ENCODE measurements at regions not wholly inside any gene's neighbourhood (a gene's known extent, or its start where the extent isn't known, plus 50 kb on each side); places are given as distances from the start of the nearest gene placed in this dataset.

DNA sequence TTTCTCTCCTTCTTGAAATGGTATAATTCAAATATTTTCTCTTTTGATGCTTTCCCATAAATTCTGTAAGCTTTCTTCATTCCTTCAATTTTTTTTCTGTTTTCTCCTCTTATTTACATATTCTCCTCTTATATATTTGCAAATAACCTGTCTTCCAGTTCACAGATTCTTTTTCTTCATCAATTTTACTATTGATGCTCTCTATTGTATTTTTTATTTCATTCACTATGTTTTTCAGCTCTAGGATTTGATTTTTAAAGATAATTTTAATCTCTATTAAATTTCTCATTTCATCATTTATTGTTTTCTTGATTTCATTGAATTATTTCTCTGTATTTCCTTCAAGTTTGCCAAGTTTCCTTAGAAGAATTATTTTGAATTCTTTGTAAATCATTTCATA, 54.0 kb upstream of the PRPS1L1 start:
- no peak for DNase-seq

- DNase-seq, result no peak
Observed at GRCh38 chr7:18082169-18082568, 54.5 kb upstream of the PRPS1L1 start.

GRCh38 chr7:18086165-18087025, 58.7 kb upstream of the PRPS1L1 start:
- DNase-seq, result no peak

DNA sequence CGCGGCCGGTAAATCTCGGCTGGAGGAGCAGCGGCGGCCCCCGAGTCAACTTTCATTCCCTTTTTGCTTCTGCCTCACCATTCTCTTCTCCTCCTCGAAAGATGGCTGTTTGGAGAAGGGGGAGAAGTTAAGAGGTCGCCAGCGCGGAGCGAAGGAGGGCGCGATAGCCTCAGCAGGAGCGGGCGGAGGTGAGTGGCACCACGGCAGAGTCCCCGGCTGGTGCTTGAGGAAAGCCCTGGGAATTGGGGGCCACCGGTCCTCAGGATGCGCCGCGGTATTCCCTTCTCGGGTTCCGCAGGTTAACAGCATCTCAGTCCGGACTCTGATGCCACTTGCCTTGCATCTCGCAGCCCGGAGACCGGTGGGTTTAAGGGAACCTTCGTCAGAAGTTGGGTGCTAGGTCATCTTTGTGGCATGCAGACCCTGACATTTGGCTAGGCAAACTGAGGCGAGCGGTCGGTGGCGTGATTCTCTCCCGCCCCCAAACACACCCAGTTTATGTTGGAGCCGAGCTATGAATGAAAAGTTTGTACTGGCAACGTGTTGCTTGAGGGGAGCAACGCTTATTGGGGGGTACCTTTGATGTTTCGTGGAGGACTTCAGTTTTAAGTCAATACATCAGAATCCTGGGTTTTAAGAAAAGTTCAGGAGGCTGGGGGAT, 59.5 kb upstream of the PRPS1L1 start:
- DNase-seq, result no peak

GRCh38 chr7:18087687-18088078, 60.0 kb upstream of the PRPS1L1 start:
- no peak for DNase-seq

DNA sequence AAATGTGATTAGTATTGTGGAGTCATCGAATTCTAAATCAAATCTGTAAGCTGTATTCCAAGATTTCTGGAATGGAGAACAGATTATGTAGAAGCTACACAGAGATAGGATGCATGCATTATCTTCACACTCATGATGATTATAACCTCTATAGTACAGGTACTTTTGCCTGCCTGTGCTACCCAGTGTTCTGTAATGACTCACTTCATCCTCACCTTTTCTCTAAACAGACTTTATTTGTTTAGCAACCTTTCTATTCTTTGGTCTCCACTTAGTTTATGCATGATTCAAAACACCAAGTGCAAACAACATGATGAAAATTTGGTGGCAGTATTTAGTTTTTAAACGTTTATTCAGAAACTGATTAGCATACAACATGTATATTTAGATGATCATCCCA, 68.4 kb upstream of the PRPS1L1 start:
- no peak for DNase-seq

DNA sequence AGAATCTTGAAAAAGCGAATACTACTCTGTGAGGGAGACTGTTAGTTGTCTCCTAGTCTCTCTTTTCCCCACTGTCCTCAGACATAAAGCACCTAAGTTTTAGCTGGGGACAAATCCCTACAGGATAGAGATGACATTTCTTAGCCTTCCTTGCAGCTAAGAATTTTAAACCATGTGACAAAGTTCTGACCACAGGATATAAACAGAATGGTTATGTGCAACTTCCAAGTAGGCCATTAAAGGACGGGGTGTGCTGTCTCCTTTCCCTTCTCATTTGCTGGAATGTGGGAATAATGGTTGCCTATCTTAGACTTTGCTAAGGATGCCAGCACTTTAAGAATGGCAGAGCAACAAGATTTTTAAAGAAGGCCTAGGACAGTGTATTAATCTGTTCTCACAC, 74.9 kb upstream of the PRPS1L1 start:
- no peak for DNase-seq

DNA sequence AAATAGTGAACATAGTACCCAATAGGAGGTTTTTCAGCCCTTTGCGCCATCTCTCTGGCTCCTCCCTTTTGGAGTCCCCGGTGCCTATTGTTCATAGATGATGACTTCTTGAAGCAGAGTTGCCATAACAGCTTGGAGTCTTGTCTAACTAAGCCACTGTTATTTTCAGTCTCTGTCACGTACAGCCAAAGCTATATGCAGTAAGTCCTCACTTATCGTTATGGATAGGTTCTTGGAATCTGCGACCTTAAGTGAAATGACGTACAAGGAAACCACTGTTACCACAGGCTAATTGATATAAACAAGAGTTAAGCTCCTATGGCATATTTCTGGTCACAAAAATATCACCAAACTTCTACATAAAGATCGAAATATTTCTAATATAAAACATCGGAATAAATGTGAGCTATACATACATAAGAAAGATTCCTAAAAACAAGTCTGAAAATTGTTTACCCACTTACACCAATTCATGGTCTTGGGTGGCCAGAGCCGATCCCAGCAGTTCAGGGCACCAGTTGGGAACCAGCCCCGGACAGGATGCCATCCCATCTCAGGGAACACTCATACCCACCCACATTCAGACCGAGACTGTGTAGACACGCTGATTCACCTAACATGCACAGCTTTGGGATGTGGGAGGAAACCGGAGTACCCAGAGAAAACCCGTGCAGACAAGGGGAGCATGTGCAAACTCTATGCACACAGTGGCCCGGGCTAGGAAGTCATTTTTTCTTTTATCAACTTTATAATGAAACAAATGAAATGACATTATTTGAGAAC, 76.0 kb upstream of the PRPS1L1 start:
- DNase-seq, result no peak

DNA sequence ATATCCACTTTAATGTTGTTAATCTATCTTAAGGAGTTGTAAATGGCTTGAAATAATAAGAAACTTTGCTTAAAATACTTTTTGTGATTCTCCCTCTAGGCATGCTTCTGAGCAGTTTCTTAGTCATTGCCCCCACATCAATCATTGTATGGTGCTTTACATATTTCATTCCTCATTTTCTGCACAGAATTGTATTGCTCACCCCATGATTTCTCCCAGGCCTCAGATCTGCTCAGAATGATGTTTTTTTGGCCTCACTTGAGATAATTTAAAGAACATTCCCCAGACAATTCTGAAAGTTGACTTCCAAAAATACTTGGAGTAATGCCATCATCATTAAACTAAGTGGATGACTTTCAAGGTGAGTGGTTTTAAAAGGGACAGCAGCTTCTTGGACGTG, 82.1 kb upstream of the PRPS1L1 start:
- DNase-seq, result no peak

DNA sequence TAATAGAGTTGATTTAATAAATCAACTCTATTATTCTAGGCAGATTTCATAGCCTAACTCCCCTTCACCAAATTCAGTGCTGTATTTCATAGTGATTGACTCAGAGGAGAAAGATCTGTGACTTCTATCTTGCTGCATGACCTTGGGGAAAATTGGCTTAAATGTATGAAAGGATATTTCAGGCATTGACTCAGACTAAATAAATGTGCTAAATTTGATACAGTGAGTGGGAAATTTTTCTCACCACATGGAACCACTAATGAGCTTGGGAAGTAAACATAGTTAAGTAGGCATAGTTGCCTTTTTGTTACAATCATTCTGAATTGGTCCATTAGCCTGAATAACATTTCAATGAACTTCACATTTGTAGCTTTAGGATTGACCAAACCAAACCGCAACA, 89.0 kb upstream of the PRPS1L1 start:
- DNase-seq, result no peak

- DNase-seq, result no peak
Observed at GRCh38 chr7:18117482-18117881, 89.8 kb upstream of the PRPS1L1 start.

GRCh38 chr7:18119985-18120384, 92.3 kb upstream of the PRPS1L1 start:
- DNase-seq, result no peak

GRCh38 chr7:18123508-18124239, 96.0 kb upstream of the PRPS1L1 start:
- no peak for DNase-seq

GRCh38 chr7:18125476-18125875, 97.8 kb upstream of the PRPS1L1 start:
- no peak for DNase-seq

DNA sequence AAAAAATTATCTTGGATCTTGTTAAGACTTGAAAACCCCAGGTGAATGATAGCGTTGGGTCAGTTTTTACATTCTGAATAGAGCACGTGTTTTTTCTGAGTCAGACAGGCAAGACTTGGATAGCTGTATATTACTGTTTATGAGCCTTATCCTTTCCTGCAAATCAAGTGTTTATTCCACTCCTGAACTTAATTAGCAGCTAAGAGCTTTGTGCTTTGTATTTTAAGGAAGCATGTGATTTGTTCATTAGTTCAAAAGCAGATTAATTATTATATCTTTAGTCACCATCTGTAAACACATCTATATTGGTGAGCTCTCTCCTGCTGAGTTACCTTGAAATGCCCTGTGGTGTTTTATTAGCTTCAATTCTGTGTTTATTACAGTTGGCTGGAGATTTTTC, 98.6 kb upstream of the PRPS1L1 start:
- no peak for DNase-seq

DNA sequence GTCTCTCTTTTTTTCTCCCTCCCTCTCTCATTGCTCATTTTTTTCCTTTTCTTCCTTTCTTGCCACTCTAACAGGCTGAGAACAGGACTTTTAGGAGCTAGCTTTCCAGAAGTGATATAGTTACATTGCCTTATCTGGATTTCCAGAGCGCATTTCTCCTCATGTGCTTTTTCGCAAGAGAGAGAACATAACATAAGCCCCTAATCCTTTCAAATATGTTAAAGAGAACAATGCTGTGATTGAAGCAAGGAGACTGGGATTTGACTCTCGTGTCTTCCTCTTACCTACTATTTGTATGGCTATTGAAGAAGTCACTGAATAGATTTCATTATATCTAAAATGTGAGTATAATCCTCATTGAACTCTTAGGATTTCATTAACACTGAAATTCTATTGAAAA, 101.2 kb upstream of the PRPS1L1 start:
- DNase-seq, result no peak

- DNase-seq, result no peak
Observed at GRCh38 chr7:18132811-18133210, 105.2 kb upstream of the PRPS1L1 start.

DNA sequence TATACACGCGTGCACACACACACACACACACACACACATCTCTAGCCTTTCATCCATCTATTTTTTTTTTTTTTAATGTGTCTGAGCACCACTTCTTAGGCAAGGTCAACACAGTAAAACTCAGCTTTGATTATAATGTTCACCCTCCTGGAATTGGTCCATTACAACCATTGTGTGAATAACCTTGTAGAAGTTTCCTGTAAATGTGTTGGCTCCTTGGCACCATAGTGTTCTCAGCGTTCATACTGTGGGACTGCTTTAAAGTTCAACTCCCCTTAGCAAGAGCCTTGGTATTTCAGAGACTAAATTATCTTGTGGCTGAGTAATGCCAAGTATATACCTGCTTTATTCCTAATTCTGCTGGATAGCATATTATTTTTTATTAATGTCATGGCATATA, 106.3 kb upstream of the PRPS1L1 start:
- DNase-seq, result no peak

DNA sequence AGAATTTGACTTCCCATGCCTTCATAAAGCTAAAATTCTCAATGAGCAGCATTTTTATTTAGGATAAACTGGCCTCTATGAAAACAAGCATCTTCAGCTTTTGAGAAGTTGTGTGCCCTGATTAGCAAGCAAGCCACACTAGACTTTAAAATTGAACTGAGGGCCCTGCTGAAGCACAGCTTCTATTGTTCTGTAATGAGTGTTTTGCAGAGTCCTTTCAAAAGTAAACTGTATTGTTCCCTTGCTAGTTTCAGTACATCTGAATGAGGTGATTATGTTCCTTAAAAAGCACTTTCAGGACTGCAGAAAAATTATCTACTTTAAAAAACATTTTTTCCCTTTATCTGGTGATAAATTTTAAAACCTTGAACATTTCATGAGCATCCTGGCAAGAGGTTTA, 113.3 kb upstream of the PRPS1L1 start:
- DNase-seq, result no peak

DNA sequence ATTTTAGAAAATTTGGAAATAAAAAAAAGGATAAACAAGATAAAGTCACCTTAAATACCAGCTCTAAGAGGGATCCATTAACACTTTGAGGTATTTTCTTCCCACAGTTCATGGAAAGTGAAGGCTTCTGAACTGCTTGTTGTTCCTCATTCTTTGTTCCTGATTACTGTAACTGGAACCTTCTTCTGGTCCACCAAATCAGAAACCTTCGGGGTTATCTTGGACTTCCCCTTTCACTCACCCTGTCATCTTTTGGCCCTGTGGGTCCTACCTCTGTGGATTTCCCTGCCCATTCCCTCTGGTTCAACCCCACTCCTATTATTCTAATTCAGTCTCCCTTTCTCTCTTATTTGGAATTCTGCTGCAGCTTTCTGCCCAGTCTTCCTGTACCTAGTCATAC, 116.5 kb upstream of the PRPS1L1 start:
- no peak for DNase-seq

DNA sequence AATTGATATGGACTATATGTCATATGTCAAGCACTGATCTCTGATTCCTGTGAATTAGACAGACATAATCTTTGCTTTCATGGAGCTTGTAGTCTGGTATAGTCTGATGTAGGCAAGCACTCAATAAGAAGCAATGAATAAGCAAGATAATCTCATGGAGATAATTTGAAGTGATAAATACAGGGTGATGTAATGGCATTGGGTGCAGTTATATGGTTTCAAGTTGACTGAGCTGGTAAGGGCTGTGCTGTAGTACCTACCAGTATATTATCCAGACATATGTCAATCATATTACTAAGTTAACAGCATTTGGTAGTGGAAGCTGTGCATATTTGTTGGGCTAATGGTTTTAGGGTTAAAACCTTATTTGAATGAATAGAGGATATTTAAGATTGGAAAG, 117.5 kb upstream of the PRPS1L1 start:
- no peak for DNase-seq

GRCh38 chr7:18151422-18151821, 123.8 kb upstream of the PRPS1L1 start:
- DNase-seq, result no peak

GRCh38 chr7:18153183-18153748, 125.6 kb upstream of the PRPS1L1 start:
- no peak for DNase-seq
